Colonic mucosa (tissue), 4 donors: ENCODE measurements at regions not wholly inside any gene's neighbourhood (a gene's known extent, or its start where the extent isn't known, plus 50 kb on each side); places are given as distances from the start of the nearest gene placed in this dataset.

Source experiments
- DNase-seq: peaks from one replicate; pipeline ENCODE4 v3.0.0-alpha.2; 2020
- H3K27ac ChIP-seq: fragments of 200-600 bp; one replicate; pipeline ENCODE4 v1.8.0; 2021
- H3K27me3 ChIP-seq: fragments of 200-600 bp; one replicate; pipeline ENCODE4 v1.8.0; 2021
- H3K36me3 ChIP-seq: fragments of 200-600 bp; one replicate; pipeline ENCODE4 v1.8.0; 2021
- H3K4me1 ChIP-seq: fragments of 200-600 bp; one replicate; pipeline ENCODE4 v1.8.0; 2021; ENCODE audit warnings: mild to moderate bottlenecking
- H3K4me3 ChIP-seq: fragments of 200-600 bp; one replicate; pipeline ENCODE4 v1.8.0; 2021
- H3K9ac ChIP-seq, 2 donors: one replicate each; pipeline ENCODE4 v1.7.0; 2013; ENCODE audit warnings: control low read depth in 2 of 2, low read depth in 2 of 2, low read length in 2 of 2
- H3K9me3 ChIP-seq: fragments of 200-600 bp; one replicate; pipeline ENCODE4 v1.8.0; 2021
- CTCF ChIP-seq: fragments of 200-600 bp; IDR thresholded peaks from one replicate; pipeline ENCODE4 v1.8.0; 2022; ENCODE audit warnings: antibody characterized with exemption, mild to moderate bottlenecking
- intact Hi-C: fragments of 100-400 bp; cut with DNase I; formaldehyde crosslinking; loops from one replicate; pipeline ENCODE4 v1.14.1; 2022
- donor health status: healthy.
- donor health status: DM: no; HTN: no; CAD: no.
- donor health status: DM: no; HTN: no; CAD: no.

- intact Hi-C loops: no loop called here
- Histone ChIP-seq H3K27ac (no peak overlapping the region), H3K27me3 (no peaks in the 10 kb centered on the region), H3K4me1 (no peaks in the 10 kb centered on the region), H3K4me3 (no peak overlapping the region), H3K9me3 (no peaks in the 10 kb centered on the region), H3K36me3 (no peaks in the 10 kb centered on the region), H3K9ac (no peak overlapping the region)
- DNase-seq: no peak
- TF ChIP-seq CTCF: no peak
These were observed 692.9 kb downstream of the SLC4A3 start for GRCh38 chr2:220320326-220320725.

DNA sequence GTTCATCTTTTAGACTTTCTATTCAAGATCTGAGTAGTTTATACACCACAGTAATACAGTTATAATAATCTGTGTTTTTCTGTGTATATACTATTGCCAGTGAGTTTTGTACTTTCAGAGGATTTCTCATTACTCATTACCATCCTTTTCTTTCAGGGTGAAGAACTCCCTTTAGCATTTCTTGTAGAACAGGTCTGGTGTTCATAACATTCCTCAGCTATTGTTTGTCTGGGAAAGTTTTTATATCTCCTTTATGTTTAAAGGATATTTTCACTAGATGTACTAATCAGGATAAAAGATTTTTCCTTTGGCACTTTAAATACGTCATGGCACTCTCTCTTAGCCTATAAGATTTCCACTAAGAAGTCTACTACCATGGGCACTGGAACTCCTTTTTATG lies 705.5 kb downstream of the SLC4A3 start:
- no peaks in the 10 kb centered on the region for H3K27me3 ChIP-seq
- H3K9ac ChIP-seq: no peak overlapping the region
- no peak for DNase-seq
- no peak for TF ChIP-seq CTCF
- no peak overlapping the region for H3K4me3 ChIP-seq
- no peak overlapping the region for H3K27ac ChIP-seq
- H3K4me1 ChIP-seq: no peaks in the 10 kb centered on the region
- H3K36me3 ChIP-seq: no peaks in the 10 kb centered on the region
- intact Hi-C loops: no loop called here
- H3K9me3 ChIP-seq: no peaks in the 10 kb centered on the region

GRCh38 chr2:220334210-220334609 lies 706.8 kb downstream of the SLC4A3 start:
- Histone ChIP-seq H3K9me3 (no peaks in the 10 kb centered on the region), H3K9ac (no peak overlapping the region), H3K4me3 (no peak overlapping the region), H3K27me3 (no peaks in the 10 kb centered on the region), H3K36me3 (no peaks in the 10 kb centered on the region), H3K4me1 (no peaks in the 10 kb centered on the region), H3K27ac (no peak overlapping the region)
- intact Hi-C loops: no loop called here
- DNase-seq: no peak
- TF ChIP-seq CTCF: no peak

GRCh38 chr2:220334871-220335590 lies 707.6 kb downstream of the SLC4A3 start:
- Histone ChIP-seq H3K27me3 (no peaks in the 10 kb centered on the region), H3K4me1 (no peaks in the 10 kb centered on the region), H3K9me3 (no peaks in the 10 kb centered on the region), H3K36me3 (no peaks in the 10 kb centered on the region), H3K27ac (no peak overlapping the region), H3K4me3 (no peak overlapping the region), H3K9ac (no peak overlapping the region)
- no peak for DNase-seq
- intact Hi-C loops: no loop called here
- no peak for TF ChIP-seq CTCF

DNA sequence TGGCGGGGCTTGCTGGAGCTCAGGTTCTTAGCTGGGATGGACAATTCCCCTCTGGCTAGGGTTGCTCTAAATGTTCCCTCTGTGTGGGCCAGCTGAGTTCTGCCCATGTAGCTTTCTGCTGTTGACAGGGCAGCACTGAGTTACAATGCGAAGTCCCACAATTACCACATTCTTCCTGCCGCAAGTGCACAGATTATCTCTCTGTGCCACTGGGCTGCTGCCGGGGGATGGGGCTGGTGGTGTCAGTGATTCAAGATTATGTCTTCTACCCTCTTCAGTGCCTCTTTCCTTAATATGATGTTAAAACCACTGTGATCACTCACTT lies 708.1 kb downstream of the SLC4A3 start:
- Histone ChIP-seq H3K9ac (no peak overlapping the region), H3K27me3 (no peaks in the 10 kb centered on the region), H3K27ac (no peak overlapping the region), H3K4me1 (no peaks in the 10 kb centered on the region), H3K9me3 (no peaks in the 10 kb centered on the region), H3K36me3 (no peaks in the 10 kb centered on the region), H3K4me3 (no peak overlapping the region)
- TF ChIP-seq CTCF: no peak
- no peak for DNase-seq
- intact Hi-C loops: no loop called here
